Nephron progenitor cell (in vitro differentiated cells): ENCODE measurements at regions not wholly inside any gene's neighbourhood (a gene's known extent, or its start where the extent isn't known, plus 50 kb on each side); places are given as distances from the start of the nearest gene placed in this dataset.

Source experiments
- DNase-seq: peaks from one replicate; pipeline ENCODE4 v3.0.0; 2021
- H3K27ac Mint-ChIP-seq: 2 replicates; pipeline ENCODE4 v1.8.0; 2021; ENCODE audit warnings: mild to moderate bottlenecking, moderate library complexity, mixed read lengths
- H3K27me3 Mint-ChIP-seq: 2 replicates; pipeline ENCODE4 v1.8.0; 2021; ENCODE audit warnings: mild to moderate bottlenecking, low read depth, mixed read lengths; ENCODE audit not compliant: poor library complexity
- H3K36me3 Mint-ChIP-seq: 2 replicates; pipeline ENCODE4 v1.8.0; 2021; ENCODE audit warnings: low read depth, mixed read lengths
- H3K4me1 Mint-ChIP-seq: 2 replicates; pipeline ENCODE4 v1.8.0; 2021; ENCODE audit warnings: mixed read lengths
- H3K4me3 Mint-ChIP-seq: 2 replicates; pipeline ENCODE4 v1.8.0; 2021; ENCODE audit warnings: mild to moderate bottlenecking, moderate library complexity, mixed read lengths
- H3K9me3 Mint-ChIP-seq: 2 replicates; pipeline ENCODE4 v1.8.0; 2021; ENCODE audit warnings: mild to moderate bottlenecking, moderate library complexity, mixed read lengths
- TF ChIP-seq, protein P1 (sequence below): fragments of 200-600 bp; sonication (generic); IDR thresholded peaks from 2 replicates; pipeline ENCODE4 v1.5.0; 2021; ENCODE audit warnings: antibody characterized with exemption

- TF ChIP-seq, protein P1, sequence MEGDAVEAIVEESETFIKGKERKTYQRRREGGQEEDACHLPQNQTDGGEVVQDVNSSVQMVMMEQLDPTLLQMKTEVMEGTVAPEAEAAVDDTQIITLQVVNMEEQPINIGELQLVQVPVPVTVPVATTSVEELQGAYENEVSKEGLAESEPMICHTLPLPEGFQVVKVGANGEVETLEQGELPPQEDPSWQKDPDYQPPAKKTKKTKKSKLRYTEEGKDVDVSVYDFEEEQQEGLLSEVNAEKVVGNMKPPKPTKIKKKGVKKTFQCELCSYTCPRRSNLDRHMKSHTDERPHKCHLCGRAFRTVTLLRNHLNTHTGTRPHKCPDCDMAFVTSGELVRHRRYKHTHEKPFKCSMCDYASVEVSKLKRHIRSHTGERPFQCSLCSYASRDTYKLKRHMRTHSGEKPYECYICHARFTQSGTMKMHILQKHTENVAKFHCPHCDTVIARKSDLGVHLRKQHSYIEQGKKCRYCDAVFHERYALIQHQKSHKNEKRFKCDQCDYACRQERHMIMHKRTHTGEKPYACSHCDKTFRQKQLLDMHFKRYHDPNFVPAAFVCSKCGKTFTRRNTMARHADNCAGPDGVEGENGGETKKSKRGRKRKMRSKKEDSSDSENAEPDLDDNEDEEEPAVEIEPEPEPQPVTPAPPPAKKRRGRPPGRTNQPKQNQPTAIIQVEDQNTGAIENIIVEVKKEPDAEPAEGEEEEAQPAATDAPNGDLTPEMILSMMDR = no peak
- Mint-ChIP-seq H3K4me1 (peaks cover 53% of the 10 kb centered on the region), H3K4me3 (peak overlapping the region; percentile 6), H3K27ac (peak overlapping the region; percentile 94), H3K36me3 (peaks cover 20% of the 10 kb centered on the region), H3K27me3 (peaks cover 13% of the 10 kb centered on the region), H3K9me3 (peaks cover 36% of the 10 kb centered on the region)
- DNase-seq = no peak
Observed at GRCh38 chr14:101358320-101359125, 202.8 kb upstream of the DIO3 start.

DNA sequence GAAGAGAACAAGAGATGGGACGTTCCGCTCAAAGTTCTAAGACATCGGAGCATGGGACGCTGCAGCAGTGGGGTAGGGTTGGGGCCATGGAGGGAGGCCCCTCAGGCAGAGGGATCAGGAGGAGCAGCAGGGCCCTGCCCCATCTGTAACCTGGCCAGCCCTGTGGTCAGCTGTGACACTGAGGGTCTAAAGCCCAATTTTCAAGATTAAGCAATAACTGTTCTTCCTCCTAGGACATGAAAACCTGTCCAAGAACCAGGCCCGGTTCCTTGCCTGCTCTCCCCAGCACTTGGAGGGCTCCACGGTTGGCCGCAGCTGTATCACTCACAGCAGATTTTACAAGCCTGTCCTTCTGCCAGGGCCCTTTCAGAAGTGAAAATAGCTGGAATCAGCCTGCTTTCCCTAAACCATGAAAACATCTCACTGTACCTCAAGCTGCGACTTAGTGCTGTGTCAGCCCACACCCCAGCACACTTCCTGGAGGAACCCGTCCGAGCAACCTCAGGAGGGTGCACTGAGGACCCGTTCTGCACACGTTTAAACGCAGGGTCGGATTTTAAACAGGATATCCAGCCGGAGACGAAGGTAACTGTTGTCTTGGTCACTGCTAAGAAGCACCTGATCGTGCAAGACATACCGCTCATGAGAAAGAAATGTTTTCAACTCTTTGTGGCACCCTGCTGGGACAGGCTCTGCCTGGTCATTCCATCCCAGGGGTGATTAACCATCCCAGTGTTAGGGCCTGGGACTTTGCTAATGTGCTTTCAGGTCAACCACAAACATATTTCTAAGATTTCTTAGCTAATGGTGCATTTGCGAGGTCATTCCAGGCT, 201.9 kb upstream of the DIO3 start:
- H3K4me3 Mint-ChIP-seq = peak overlapping the region; percentile 13
- H3K36me3 Mint-ChIP-seq = peaks cover 15% of the 10 kb centered on the region

DNA sequence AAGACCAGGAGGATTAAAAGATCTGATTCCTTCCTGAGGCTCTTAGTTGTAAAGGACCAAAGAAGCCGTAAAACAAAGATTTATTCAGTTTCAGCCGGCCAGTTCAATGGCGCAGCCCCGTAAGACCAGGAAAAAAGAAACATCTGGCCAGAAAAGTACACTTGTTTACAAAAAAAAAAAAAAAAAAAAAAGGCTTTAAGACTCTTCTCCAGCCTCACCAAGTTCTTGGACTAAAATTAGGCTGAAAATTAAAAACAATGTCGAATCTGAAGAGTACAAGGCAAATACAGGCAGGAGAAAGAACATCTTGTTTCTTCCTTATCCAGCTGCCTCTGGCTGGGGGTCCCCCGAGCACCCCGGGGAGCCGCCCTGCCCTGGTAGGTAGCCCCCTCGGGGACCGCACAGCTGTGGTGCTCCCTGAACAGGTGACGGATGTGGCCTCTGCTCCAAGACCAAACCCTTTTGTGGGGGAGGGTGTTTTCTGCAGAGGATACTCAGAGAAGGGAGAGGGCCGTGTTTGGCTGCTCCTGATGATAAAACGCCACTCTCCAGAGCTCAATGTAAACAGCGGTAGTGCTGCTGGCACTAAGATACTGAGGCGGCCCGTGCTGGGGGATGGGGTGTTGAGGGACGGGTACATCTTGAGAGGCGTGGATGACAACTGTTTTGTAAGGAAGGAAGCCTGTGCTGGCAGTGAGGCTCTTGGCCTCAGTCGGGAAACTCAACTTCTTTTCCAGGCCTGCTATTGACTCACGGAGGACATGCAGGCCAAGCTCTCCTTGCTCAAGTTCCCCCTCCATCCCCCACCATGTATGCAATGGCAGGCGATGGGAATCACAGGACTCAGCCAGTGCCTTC, 201.0 kb upstream of the DIO3 start:
- DNase-seq = no peak
- Mint-ChIP-seq H3K36me3 (peaks cover 8% of the 10 kb centered on the region), H3K27ac (peak overlapping the region; percentile 95), H3K4me3 (peak overlapping the region; percentile 42), H3K27me3 (peaks cover 13% of the 10 kb centered on the region), H3K9me3 (peaks cover 19% of the 10 kb centered on the region), H3K4me1 (peaks cover 70% of the 10 kb centered on the region)
- TF ChIP-seq, protein P1 = no peak

More for the DNA sequence above, 201.9 kb upstream of the DIO3 start:
- peaks cover 62% of the 10 kb centered on the region for H3K4me1 Mint-ChIP-seq
- H3K27me3 Mint-ChIP-seq = peaks cover 13% of the 10 kb centered on the region
- peak overlapping the region; percentile 95 for H3K27ac Mint-ChIP-seq
- peaks cover 28% of the 10 kb centered on the region for H3K9me3 Mint-ChIP-seq
- DNase-seq = no peak
- TF ChIP-seq, protein P1 = no peak

DNA sequence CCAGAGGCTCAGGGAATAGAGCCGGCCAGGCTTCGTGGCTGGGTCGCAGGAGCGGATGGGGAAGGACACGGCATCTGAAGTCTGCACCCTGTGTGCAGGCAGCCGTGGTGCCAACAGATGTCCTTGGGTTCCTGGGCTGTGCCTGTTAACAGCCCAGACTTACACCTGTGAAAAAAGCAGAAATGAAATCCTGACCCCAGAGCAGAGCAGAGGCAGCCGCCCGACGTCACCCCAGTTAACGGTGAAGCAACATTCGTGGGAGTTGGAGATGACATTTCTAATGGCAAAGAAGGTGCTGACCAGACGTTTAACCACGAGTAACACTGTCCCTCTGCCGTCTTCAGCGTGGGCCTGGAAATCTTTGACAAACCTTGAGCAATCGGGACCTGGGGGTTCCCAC, 200.3 kb upstream of the DIO3 start:
- peaks cover 1% of the 10 kb centered on the region for H3K36me3 Mint-ChIP-seq
- H3K27me3 Mint-ChIP-seq = peaks cover 17% of the 10 kb centered on the region
- TF ChIP-seq, protein P1 = no peak
- H3K9me3 Mint-ChIP-seq = peaks cover 12% of the 10 kb centered on the region
- no peak for DNase-seq
- peak overlapping the region; percentile 42 for H3K4me3 Mint-ChIP-seq
- peaks cover 78% of the 10 kb centered on the region for H3K4me1 Mint-ChIP-seq
- H3K27ac Mint-ChIP-seq = peak overlapping the region; percentile 62

GRCh38 chr14:101361451-101362433, 199.6 kb upstream of the DIO3 start:
- DNase-seq = no peak
- Mint-ChIP-seq H3K27ac (no peak overlapping the region), H3K36me3 (no peaks in the 10 kb centered on the region), H3K27me3 (peaks cover 17% of the 10 kb centered on the region), H3K4me1 (peaks cover 85% of the 10 kb centered on the region), H3K4me3 (no peak overlapping the region), H3K9me3 (peaks cover 5% of the 10 kb centered on the region)
- TF ChIP-seq, protein P1 = no peak
